K562 (cell line): ENCODE measurements at regions not wholly inside any gene's neighbourhood (a gene's known extent, or its start where the extent isn't known, plus 50 kb on each side); places are given as distances from the start of the nearest gene placed in this dataset.

Source experiments
- ATAC-seq: fragments of 200-7000 bp; cut with Tn5 transposase; 3 replicates; pipeline ENCODE4 v1.9.1; 2020; ENCODE audit warnings: moderate library complexity
- BruUV-seq: library from RNA; stranded (reverse); fragments of 400-500 nt; replicated peaks from 2 replicates; lab custom pipeline; 2021; lab: Mats Ljungman, UMichigan
- CTCF ChIA-PET: fragments of 300-600 bp; formaldehyde crosslinking; extraction: SDS; loops from one replicate; lab custom pipeline; 2021; ENCODE audit warnings: low intra/inter-chr PET ratio; lab: Yijun Ruan, JAX
- POLR2A ChIA-PET: fragments of 300-600, 350-650 bp; sonication (Branson Sonifier 250); formaldehyde crosslinking; extraction: SDS; loops from one replicate; lab custom pipeline; 2021; ENCODE audit warnings: antibody characterized with exemption, inconsistent platforms; lab: Yijun Ruan, JAX
- DNase-seq, 4 experiments: peaks; one replicate each; pipeline versions ENCODE4 v3.0.0 to v3.0.0-alpha.2; 2011 to 2018; ENCODE audit warnings: low spot score in 3 of 4, mixed read lengths in 3 of 4; ENCODE audit errors: extremely low read depth in 1 of 4
- FAIRE-seq: peaks from 2 replicates; lab custom pipeline; 2011; peaks lifted over from hg19 to GRCh38; lab: Jason Lieb, UNC
- H2AFZ ChIP-seq: 2 replicates; pipeline ENCODE4 v1.6.0; 2011; ENCODE audit warnings: low read depth, low read length, control low read depth, inconsistent platforms
- H3K27ac ChIP-seq: fragments of 200-600 bp; 3 replicates; pipeline ENCODE4 v1.8.0; 2011; ENCODE audit warnings: low read depth, mild to moderate bottlenecking, control low read depth, inconsistent platforms, low read length, moderate library complexity, mixed read lengths; ENCODE audit errors: extremely low read depth
- H3K27me3 ChIP-seq, 2 experiments: fragments of 300-600 bp in 1 of 2; 2 replicates in 1 of 2; 3 replicates in 1 of 2; pipeline versions ENCODE4 v1.6.0 to v1.8.0; 2011; ENCODE audit warnings: inconsistent platforms in 2 of 2, low read length in 2 of 2, mild to moderate bottlenecking in 1 of 2, mixed read lengths in 1 of 2, moderate library complexity in 1 of 2; ENCODE audit not compliant: control insufficient read depth in 2 of 2, insufficient read depth in 2 of 2
- H3K36me3 ChIP-seq: fragments of 300-600 bp; 3 replicates; pipeline ENCODE4 v1.8.0; 2011; ENCODE audit warnings: mild to moderate bottlenecking, low read length, inconsistent platforms; ENCODE audit not compliant: control insufficient read depth, insufficient read depth
- H3K4me1 ChIP-seq, 2 experiments: fragments of 200-600 bp in 1 of 2; replicated peaks in 1 of 2; 2 replicates in 1 of 2; 3 replicates in 1 of 2; pipeline versions ENCODE4 v1.5.1 to v1.8.0; 2011; ENCODE audit warnings: inconsistent platforms in 2 of 2, low read length in 2 of 2, mild to moderate bottlenecking in 1 of 2, mixed read lengths in 1 of 2, moderate library complexity in 1 of 2; ENCODE audit not compliant: control insufficient read depth in 2 of 2, insufficient read depth in 2 of 2
- H3K4me2 ChIP-seq: 2 replicates; pipeline ENCODE4 v1.6.1; 2011; ENCODE audit warnings: low read length, control low read depth, inconsistent platforms, mixed read lengths; ENCODE audit not compliant: insufficient read depth
- H3K4me3 ChIP-seq: fragments of 200-600 bp; sonication (generic), shearing (Covaris generic); 2 replicates; pipeline ENCODE4 v1.5.1; 2016; ENCODE audit warnings: control low read depth, inconsistent platforms
- H3K79me2 ChIP-seq: fragments of 200-600 bp; 3 replicates; pipeline ENCODE4 v1.8.0; 2011; ENCODE audit warnings: low read length, inconsistent platforms; ENCODE audit not compliant: control insufficient read depth, insufficient read depth
- H3K9ac ChIP-seq, 2 experiments: 2 replicates each; pipeline versions ENCODE4 v1.6.0 to v1.6.1; 2011; ENCODE audit warnings: low read depth in 2 of 2, low read length in 2 of 2, control low read depth in 1 of 2, inconsistent platforms in 1 of 2, mild to moderate bottlenecking in 1 of 2, mixed read lengths in 1 of 2; ENCODE audit not compliant: insufficient read depth in 1 of 2
- H3K9me1 ChIP-seq: one replicate; pipeline ENCODE4 v1.6.0; 2011; ENCODE audit warnings: inconsistent platforms, mild to moderate bottlenecking, low read length, moderate library complexity; ENCODE audit not compliant: control insufficient read depth, insufficient read depth
- H3K9me3 ChIP-seq: replicated peaks from 2 replicates; pipeline ENCODE4 v1.5.1; 2011; ENCODE audit warnings: low read depth, low read length, inconsistent platforms; ENCODE audit not compliant: control insufficient read depth, insufficient read depth
- H4K20me1 ChIP-seq: replicated peaks from 2 replicates; pipeline ENCODE4 v1.6.1; 2011; ENCODE audit warnings: low read length, inconsistent platforms, mixed read lengths; ENCODE audit not compliant: control insufficient read depth, insufficient read depth
- CBFA2T3 ChIP-seq: fragments of 450-650 bp; IDR thresholded peaks from 2 replicates; pipeline ENCODE4 v1.6.1; 2017
- CHCHD3 ChIP-seq: fragments of 250-450 bp; sonication (Bioruptor Pico); IDR thresholded peaks from 2 replicates; pipeline ENCODE4 v2.1.2; 2022; ENCODE audit warnings: mild to moderate bottlenecking
- DPF2 ChIP-seq: fragments of 450-650 bp; IDR thresholded peaks from 2 replicates; pipeline ENCODE4 v1.6.1; 2016
- FOXJ3 ChIP-seq: sonication (generic); formaldehyde crosslinking; IDR thresholded peaks from 2 replicates; pipeline ENCODE4 v1.4.0; 2020; ENCODE audit warnings: mild to moderate bottlenecking, missing genetic modification reagents
- HLTF ChIP-seq: fragments of 450-650 bp; IDR thresholded peaks from 2 replicates; pipeline ENCODE4 v1.6.1; 2016
- KAT8 ChIP-seq: fragments of 450-650 bp; IDR thresholded peaks from 2 replicates; pipeline ENCODE4 v1.6.1; 2016; ENCODE audit warnings: low read depth, mild to moderate bottlenecking
- MCM2 ChIP-seq: fragments of 450-650 bp; IDR thresholded peaks from 2 replicates; pipeline ENCODE4 v1.6.1; 2017; ENCODE audit warnings: low read depth, mild to moderate bottlenecking
- POLR2B ChIP-seq: fragments of 450-650 bp; IDR thresholded peaks from 2 replicates; pipeline ENCODE4 v1.6.1; 2018; ENCODE audit warnings: low read depth; ENCODE audit not compliant: partially characterized antibody
- PURB ChIP-seq: sonication (generic); formaldehyde crosslinking; IDR thresholded peaks from 2 replicates; pipeline ENCODE4 v1.9.0; 2021; ENCODE audit warnings: low read depth, mild to moderate bottlenecking, missing genetic modification reagents
- TARDBP ChIP-seq: fragments of 450-650 bp; IDR thresholded peaks from 2 replicates; pipeline ENCODE4 v1.6.1; 2016
- TEAD4 ChIP-seq, 2 experiments: sonication (generic) in 1 of 2; formaldehyde crosslinking in 1 of 2; IDR thresholded peaks; 2 replicates each; pipeline versions ENCODE4 v1.6.1 to v1.8.0; 2012 to 2022; ENCODE audit warnings: borderline replicate concordance in 1 of 2, inconsistent platforms in 1 of 2, low read length in 1 of 2, mild to moderate bottlenecking in 1 of 2, missing genetic modification reagents in 1 of 2
- ZFX ChIP-seq: sonication (generic); formaldehyde crosslinking; IDR thresholded peaks from 2 replicates; pipeline ENCODE4 v1.8.0; 2022; ENCODE audit warnings: mild to moderate bottlenecking, missing genetic modification reagents, moderate library complexity
- WGBS: fragments of 100-300 bp; shearing (Covaris generic); methylation state at CpG from one replicate; pipeline ENCODE4 v1.1.6; 2016; ENCODE audit warnings: low coverage, mixed read lengths; ENCODE audit not compliant: insufficient coverage; ENCODE audit errors: missing lambda C conversion rate; 5-methylcytosine and 5-hydroxymethylcytosine counted together
- in situ Hi-C: fragments of 300-500 bp; cut with MboI; formaldehyde crosslinking; loops from 4 replicates; pipeline ENCODE4 v1.15.0; 2018; ENCODE audit warnings: inconsistent platforms, mixed read lengths
- intact Hi-C: fragments of 100-400 bp; cut with micrococcal nuclease; formaldehyde crosslinking; loops from 2 replicates; pipeline ENCODE4 v1.14.2; 2022
- TF ChIP-seq, protein P1 (sequence below): fragments of 250-450 bp; sonication (Bioruptor Pico); IDR thresholded peaks from 2 replicates; pipeline ENCODE4 v1.5.1; 2021; ENCODE audit warnings: mild to moderate bottlenecking
- TF ChIP-seq, protein P2 (sequence below), 2 experiments: fragments of 450-650 bp; IDR thresholded peaks; 2 replicates each; pipeline ENCODE4 v1.6.1; 2018; ENCODE audit warnings: mild to moderate bottlenecking in 2 of 2, low read depth in 1 of 2; ENCODE audit not compliant: partially characterized antibody in 2 of 2

DNA sequence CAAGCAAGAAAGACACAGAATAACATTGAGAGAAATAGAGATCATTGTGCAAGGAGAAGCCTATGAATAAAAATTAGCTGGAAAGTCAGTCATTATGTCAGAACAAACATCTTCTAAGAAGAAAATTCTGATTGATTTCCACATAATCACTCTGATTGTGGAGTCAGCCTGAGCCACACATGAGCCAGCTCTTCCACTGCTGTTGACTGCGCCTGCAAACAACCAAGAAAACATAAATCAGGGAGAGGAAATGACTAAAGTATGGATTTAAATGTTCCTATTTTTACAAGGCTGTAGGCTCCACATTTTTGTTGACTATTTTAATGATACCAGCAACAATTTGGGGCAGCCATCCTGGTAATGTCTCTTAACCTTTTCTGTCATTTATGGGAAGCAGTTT is 962.3 kb downstream of the EFNB2 start:
- no TSS peak for BruUV-seq
- H3K9me1 ChIP-seq = no peaks in the 10 kb centered on the region
- FAIRE-seq (no peak), ATAC-seq (no peak), DNase-seq (no peak)
- TF ChIP-seq HLTF (no peak), PURB (CRISPR knock-in tag) (no peak), POLR2B (no peak), CBFA2T3 (no peak), CHCHD3 (CRISPR knock-in tag) (no peak), DPF2 (no peak), TARDBP (no peak)
- TF ChIP-seq, protein P1, sequence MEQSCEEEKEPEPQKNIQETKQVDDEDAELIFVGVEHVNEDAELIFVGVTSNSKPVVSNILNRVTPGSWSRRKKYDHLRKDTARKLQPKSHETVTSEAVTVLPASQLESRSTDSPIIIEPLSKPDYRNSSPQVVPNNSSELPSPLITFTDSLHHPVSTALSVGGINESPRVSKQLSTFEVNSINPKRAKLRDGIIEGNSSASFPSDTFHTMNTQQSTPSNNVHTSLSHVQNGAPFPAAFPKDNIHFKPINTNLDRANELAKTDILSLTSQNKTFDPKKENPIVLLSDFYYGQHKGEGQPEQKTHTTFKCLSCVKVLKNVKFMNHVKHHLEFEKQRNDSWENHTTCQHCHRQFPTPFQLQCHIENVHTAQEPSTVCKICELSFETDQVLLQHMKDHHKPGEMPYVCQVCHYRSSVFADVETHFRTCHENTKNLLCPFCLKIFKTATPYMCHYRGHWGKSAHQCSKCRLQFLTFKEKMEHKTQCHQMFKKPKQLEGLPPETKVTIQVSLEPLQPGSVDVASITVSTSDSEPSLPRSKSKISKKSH = no peak
- intact Hi-C loops = no loop called here
- ChIA-PET CTCF (no interaction called here), POLR2A (no interaction called here)
- no peaks in the 10 kb centered on the region for H3K27me3 ChIP-seq
- H3K4me3 ChIP-seq = no peak overlapping the region
- H2AFZ ChIP-seq = no peak overlapping the region
- no peaks in the 10 kb centered on the region for H3K4me1 ChIP-seq
- no peaks in the 10 kb centered on the region for H3K79me2 ChIP-seq
- no peak overlapping the region for H3K4me2 ChIP-seq
- 0% methylated on average over 1 of the region's 1 CpG for WGBS
- H3K9me3 ChIP-seq = no peaks in the 10 kb centered on the region
- H3K36me3 ChIP-seq = no peaks in the 10 kb centered on the region
- in situ Hi-C loops = no loop called here
- no peak overlapping the region for H3K9ac ChIP-seq
- H4K20me1 ChIP-seq = no peaks in the 10 kb centered on the region
- H3K27ac ChIP-seq = no peak overlapping the region

DNA sequence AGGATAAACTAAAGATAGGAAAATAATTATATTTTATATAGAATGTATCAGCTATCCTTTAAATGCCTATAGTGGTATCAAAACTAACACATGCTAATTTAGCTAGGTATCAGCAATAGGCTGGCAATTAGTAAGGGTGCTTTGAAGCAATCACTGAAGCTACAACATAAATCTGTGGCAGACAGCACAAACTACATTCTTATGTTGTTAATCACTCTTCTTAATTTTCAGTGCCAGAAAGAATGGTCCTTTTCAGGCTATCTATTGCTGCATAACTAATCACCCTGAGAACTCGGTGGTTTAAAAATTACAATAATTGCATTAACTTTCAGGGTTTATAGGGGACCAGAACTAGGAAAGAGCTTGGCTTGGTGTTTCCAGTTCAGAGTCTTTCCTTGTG is 963.1 kb downstream of the EFNB2 start:
- H3K9me1 ChIP-seq = no peaks in the 10 kb centered on the region
- intact Hi-C loops = no loop called here
- TF ChIP-seq ZFX (CRISPR knock-in tag) (no peak), FOXJ3 (CRISPR knock-in tag) (no peak), MCM2 (no peak), TEAD4 (IDR thresholded peaks at IDR 0.05; ENCODE audit: low read length) (no peak), TEAD4 (CRISPR knock-in tag; IDR thresholded peaks at IDR 0.05; ENCODE audit: borderline replicate concordance) (no peak), KAT8 (no peak)
- TF ChIP-seq, protein P2, sequence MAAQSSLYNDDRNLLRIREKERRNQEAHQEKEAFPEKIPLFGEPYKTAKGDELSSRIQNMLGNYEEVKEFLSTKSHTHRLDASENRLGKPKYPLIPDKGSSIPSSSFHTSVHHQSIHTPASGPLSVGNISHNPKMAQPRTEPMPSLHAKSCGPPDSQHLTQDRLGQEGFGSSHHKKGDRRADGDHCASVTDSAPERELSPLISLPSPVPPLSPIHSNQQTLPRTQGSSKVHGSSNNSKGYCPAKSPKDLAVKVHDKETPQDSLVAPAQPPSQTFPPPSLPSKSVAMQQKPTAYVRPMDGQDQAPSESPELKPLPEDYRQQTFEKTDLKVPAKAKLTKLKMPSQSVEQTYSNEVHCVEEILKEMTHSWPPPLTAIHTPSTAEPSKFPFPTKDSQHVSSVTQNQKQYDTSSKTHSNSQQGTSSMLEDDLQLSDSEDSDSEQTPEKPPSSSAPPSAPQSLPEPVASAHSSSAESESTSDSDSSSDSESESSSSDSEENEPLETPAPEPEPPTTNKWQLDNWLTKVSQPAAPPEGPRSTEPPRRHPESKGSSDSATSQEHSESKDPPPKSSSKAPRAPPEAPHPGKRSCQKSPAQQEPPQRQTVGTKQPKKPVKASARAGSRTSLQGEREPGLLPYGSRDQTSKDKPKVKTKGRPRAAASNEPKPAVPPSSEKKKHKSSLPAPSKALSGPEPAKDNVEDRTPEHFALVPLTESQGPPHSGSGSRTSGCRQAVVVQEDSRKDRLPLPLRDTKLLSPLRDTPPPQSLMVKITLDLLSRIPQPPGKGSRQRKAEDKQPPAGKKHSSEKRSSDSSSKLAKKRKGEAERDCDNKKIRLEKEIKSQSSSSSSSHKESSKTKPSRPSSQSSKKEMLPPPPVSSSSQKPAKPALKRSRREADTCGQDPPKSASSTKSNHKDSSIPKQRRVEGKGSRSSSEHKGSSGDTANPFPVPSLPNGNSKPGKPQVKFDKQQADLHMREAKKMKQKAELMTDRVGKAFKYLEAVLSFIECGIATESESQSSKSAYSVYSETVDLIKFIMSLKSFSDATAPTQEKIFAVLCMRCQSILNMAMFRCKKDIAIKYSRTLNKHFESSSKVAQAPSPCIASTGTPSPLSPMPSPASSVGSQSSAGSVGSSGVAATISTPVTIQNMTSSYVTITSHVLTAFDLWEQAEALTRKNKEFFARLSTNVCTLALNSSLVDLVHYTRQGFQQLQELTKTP (IDR thresholded peaks at IDR 0.05; ENCODE audit: low read depth in 1 of 2, partially characterized antibody in 2 of 2) = no peak

More for the DNA sequence above, 963.1 kb downstream of the EFNB2 start:
- Histone ChIP-seq H3K9me3 (no peaks in the 10 kb centered on the region), H3K79me2 (no peaks in the 10 kb centered on the region), H3K36me3 (no peaks in the 10 kb centered on the region), H4K20me1 (no peaks in the 10 kb centered on the region), H3K27me3 (no peaks in the 10 kb centered on the region), H3K4me1 (no peaks in the 10 kb centered on the region), H3K4me2 (no peak overlapping the region), H3K27ac (no peak overlapping the region), H2AFZ (no peak overlapping the region), H3K9ac (no peak overlapping the region), H3K4me3 (no peak overlapping the region)
- ATAC-seq (no peak), FAIRE-seq (no peak), DNase-seq (no peak)
- ChIA-PET POLR2A (no interaction called here), CTCF (no interaction called here)
- WGBS = 0% methylated on average over 1 of the region's 1 CpG
- BruUV-seq = no TSS peak
- in situ Hi-C loops = no loop called here
